ENCODE measurements at regions not wholly inside any gene's neighbourhood (a gene's known extent, or its start where the extent isn't known, plus 50 kb on each side); places are given as distances from the start of the nearest gene placed in this dataset.

DNA sequence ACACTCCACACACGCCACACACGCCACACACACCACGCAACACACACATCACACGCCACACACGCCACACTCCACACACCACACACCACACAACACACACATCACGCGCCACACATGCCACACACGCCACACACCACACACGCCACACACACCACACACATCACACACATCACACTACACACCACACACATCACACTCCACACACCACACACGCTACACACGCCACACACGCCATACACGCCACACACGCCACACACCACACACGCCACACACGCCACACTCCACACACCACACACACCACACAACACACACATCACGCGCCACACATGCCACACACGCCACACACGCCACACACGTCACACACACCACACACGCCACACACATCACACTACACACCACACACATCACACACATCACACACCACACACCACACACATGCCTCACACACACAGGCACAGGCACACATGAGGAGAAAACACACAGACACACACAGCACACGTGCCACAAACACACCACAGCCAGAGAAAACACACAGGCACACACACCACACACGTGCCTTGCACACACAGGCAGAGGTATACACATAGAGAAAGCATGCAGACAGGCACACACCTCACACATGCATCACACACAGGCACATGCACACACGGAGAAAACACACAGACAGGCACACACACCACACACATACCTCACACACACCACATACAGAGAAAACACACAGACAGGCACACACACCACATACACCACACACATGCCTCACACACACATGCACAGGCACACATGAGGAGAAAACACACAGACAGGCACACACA is 241.5 kb upstream of the MYT1L start:
- no peak for DNase-seq (ENCODE audit: low spot score)
- Mint-ChIP-seq H3K9me3 (ENCODE audit: unreplicated experiment) (no peaks in the 10 kb centered on the region), H3K27ac (ENCODE audit: unreplicated experiment) (no peak overlapping the region), H3K27me3 (ENCODE audit: unreplicated experiment) (peaks cover 6% of the 10 kb centered on the region), H3K4me3 (ENCODE audit: unreplicated experiment) (no peak overlapping the region), H3K4me1 (ENCODE audit: unreplicated experiment) (peaks cover 4% of the 10 kb centered on the region), H3K36me3 (ENCODE audit: low read depth, unreplicated experiment) (no peaks in the 10 kb centered on the region)
- TF ChIP-seq, protein P1, sequence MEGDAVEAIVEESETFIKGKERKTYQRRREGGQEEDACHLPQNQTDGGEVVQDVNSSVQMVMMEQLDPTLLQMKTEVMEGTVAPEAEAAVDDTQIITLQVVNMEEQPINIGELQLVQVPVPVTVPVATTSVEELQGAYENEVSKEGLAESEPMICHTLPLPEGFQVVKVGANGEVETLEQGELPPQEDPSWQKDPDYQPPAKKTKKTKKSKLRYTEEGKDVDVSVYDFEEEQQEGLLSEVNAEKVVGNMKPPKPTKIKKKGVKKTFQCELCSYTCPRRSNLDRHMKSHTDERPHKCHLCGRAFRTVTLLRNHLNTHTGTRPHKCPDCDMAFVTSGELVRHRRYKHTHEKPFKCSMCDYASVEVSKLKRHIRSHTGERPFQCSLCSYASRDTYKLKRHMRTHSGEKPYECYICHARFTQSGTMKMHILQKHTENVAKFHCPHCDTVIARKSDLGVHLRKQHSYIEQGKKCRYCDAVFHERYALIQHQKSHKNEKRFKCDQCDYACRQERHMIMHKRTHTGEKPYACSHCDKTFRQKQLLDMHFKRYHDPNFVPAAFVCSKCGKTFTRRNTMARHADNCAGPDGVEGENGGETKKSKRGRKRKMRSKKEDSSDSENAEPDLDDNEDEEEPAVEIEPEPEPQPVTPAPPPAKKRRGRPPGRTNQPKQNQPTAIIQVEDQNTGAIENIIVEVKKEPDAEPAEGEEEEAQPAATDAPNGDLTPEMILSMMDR (IDR thresholded peaks at IDR 0.05; ENCODE audit: unreplicated experiment), result no peak

DNA sequence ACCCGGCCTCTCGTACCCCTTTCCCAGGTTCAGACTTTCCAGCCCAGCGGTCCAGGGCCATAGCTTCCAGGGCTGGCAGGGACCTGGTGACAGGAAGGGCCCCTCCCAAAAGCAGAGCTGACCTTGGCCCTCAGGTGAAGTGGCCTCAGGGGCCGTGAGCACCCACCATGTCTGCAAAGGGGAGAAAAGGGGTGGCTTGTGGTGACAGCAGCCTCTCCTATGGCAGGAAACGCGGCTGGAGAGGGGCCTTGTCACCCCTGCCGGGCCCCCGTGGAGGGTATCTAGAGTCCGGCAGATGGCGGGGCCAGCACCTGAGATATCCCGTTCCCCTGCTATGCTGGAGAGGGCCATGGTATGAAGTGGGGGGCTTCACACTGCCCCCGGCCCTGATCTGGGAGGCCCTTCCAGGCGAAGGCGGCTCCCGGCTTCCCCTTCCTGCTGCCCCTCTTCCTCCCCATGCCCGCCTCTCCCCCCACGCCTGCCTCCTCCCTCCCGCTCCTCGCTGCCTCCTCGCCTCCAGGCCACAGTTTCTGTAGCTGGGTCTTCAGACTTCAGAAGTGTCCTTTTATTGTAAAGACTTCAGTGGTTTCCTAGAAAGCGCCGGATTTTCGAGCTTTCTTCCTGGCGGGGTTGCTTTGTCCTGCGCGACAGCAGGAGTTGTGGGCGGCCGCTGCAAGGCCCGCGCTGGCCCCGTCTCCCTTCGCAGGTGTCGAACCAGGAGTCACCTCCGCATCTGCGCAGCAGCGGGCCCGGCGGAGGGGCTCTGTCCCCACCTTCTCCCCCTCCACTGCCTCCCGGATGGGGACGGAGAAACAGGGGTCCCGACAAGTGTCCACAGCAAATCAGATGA is 240.5 kb upstream of the MYT1L start:
- Mint-ChIP-seq H3K36me3 (ENCODE audit: low read depth, unreplicated experiment) (no peaks in the 10 kb centered on the region), H3K9me3 (ENCODE audit: unreplicated experiment) (no peaks in the 10 kb centered on the region), H3K27ac (ENCODE audit: unreplicated experiment) (no peak overlapping the region), H3K4me3 (ENCODE audit: unreplicated experiment) (no peak overlapping the region), H3K27me3 (ENCODE audit: unreplicated experiment) (peaks cover 6% of the 10 kb centered on the region), H3K4me1 (ENCODE audit: unreplicated experiment) (peaks cover 4% of the 10 kb centered on the region)
- no peak for DNase-seq (ENCODE audit: low spot score)
- TF ChIP-seq, protein P1 (IDR thresholded peaks at IDR 0.05; ENCODE audit: unreplicated experiment), result no peak

DNA sequence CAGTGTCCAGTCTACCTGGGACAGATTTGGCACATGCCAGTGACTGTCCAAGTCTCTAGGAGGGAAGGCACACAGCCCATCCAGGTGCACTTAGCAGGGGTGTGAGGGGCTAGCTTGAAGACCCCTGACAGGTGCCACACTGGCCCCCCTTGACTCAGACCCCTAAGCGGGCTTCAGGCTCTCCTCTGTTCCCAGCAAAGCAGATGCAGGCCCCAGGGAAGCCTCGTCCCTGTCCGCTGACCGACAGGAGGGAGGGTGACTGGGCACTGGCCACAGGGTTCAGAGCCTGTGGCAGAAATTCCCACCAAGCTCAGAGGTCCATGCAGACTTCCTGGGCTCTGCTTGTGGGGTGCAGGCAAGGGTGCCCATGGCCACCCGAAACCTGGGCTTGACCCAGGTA is 239.8 kb upstream of the MYT1L start:
- no peak overlapping the region for H3K27ac Mint-ChIP-seq (ENCODE audit: unreplicated experiment)
- peaks cover 4% of the 10 kb centered on the region for H3K4me1 Mint-ChIP-seq (ENCODE audit: unreplicated experiment)
- H3K4me3 Mint-ChIP-seq (ENCODE audit: unreplicated experiment), result no peak overlapping the region
- TF ChIP-seq, protein P1 (IDR thresholded peaks at IDR 0.05; ENCODE audit: unreplicated experiment), result no peak
- H3K36me3 Mint-ChIP-seq (ENCODE audit: low read depth, unreplicated experiment), result no peaks in the 10 kb centered on the region
- H3K27me3 Mint-ChIP-seq (ENCODE audit: unreplicated experiment), result peaks cover 6% of the 10 kb centered on the region
- H3K9me3 Mint-ChIP-seq (ENCODE audit: unreplicated experiment), result no peaks in the 10 kb centered on the region
- DNase-seq (ENCODE audit: low spot score), result no peak

DNA sequence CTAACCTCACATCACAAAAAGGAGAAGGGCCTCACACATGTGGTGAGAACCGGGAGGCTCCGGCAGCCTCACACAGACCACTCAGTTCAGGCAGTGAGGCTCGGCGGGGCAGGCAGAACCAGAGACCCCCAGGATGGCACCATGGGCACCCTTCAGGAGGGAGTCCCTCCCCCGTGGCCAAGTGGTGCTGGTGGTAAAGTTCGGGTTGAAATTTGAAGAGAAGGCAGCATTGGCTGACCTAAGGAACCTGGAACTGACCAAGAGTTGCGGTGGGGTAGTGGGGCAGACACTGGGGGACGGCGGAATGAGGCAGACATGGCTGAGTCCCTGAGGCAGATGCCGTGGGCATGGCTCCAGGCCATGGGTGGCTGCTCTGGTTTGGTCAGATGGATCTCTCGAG is 239.3 kb upstream of the MYT1L start:
- Mint-ChIP-seq H3K9me3 (ENCODE audit: unreplicated experiment) (no peaks in the 10 kb centered on the region), H3K36me3 (ENCODE audit: low read depth, unreplicated experiment) (no peaks in the 10 kb centered on the region), H3K4me1 (ENCODE audit: unreplicated experiment) (peaks cover 4% of the 10 kb centered on the region), H3K27me3 (ENCODE audit: unreplicated experiment) (peaks cover 7% of the 10 kb centered on the region), H3K27ac (ENCODE audit: unreplicated experiment) (no peak overlapping the region), H3K4me3 (ENCODE audit: unreplicated experiment) (no peak overlapping the region)
- no peak for DNase-seq (ENCODE audit: low spot score)
- TF ChIP-seq, protein P1 (IDR thresholded peaks at IDR 0.05; ENCODE audit: unreplicated experiment), result no peak

DNA sequence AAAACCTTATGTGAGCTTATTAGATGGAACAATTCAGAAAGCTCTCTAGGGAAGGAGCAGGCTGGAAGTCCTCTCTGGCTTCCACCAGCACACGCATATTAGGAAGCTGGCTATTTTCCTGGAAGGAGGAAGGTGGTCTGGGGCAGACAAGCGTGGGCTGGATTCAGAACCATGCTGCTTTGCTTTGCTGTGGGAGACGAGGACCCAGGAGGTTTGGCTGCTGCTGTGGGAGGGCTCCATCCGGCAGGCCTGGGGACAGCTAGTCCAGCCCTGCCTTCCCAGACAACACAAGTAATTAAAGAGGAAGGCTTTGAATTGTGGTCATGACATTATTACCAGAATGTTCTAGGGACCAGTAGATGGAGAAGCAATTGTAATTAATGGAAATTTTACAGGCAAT is 238.8 kb upstream of the MYT1L start:
- Mint-ChIP-seq H3K9me3 (ENCODE audit: unreplicated experiment) (no peaks in the 10 kb centered on the region), H3K36me3 (ENCODE audit: low read depth, unreplicated experiment) (no peaks in the 10 kb centered on the region), H3K27ac (ENCODE audit: unreplicated experiment) (no peak overlapping the region), H3K4me1 (ENCODE audit: unreplicated experiment) (peaks cover 4% of the 10 kb centered on the region), H3K4me3 (ENCODE audit: unreplicated experiment) (no peak overlapping the region), H3K27me3 (ENCODE audit: unreplicated experiment) (peaks cover 5% of the 10 kb centered on the region)
- TF ChIP-seq, protein P1 (IDR thresholded peaks at IDR 0.05; ENCODE audit: unreplicated experiment), result no peak
- DNase-seq (ENCODE audit: low spot score), result no peak

Measured in endothelial cell (in vitro differentiated cells).